NCI-H2081 treated with DMSO at 0.1 percent for 48 hours (cell line): ENCODE measurements at regions not wholly inside any gene's neighbourhood (a gene's known extent, or its start where the extent isn't known, plus 50 kb on each side); places are given as distances from the start of the nearest gene placed in this dataset.

Source experiments
- DNase-seq: peaks from one replicate; lab custom pipeline; 2025; lab: John Stamatoyannopoulos, UW

DNA sequence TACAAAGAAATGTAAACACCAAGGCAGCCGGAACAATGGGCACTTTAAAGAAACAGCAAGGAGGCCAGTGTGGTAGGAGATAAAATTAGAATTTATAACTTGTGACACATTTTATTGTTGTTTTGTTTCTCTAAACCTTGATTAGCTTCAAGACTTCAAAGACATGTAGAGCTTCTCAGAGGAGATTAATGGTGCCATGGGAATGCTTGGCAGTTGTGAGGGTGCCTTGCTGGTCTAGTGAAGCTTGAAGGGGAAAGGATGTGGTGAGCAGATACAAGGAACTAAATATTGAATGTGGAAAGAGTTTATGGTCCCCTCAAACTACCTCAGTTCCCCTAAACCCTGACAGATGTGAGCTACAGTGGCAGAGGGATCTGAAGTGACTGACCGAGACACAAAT is 322.4 kb upstream of the ADAMTS16 start:
- DNase-seq: no peak

DNA sequence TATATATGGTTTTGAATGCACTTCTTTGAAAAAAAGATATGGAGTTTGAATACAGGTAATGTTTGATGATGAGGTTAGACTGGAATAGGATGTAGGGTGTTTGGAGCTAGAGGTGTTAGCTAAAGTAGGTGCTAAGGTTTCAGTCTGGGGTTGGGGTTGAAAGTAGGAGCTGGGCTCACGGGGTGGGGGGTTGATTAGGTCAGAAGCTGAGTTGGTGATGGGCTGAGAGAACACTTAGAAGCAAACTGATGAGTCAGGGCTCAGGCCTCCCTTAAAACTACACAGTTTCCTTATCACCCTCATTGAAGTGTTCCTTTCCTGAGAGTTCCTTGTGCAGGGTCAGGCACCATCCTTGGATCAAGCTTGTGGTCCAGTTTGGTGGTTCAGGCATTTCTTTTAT is 308.8 kb upstream of the ADAMTS16 start:
- no peak for DNase-seq

GRCh38 chr5:4832471-4832870 is 307.7 kb upstream of the ADAMTS16 start:
- no peak for DNase-seq

GRCh38 chr5:4833104-4833738 is 306.9 kb upstream of the ADAMTS16 start:
- no peak for DNase-seq

DNA sequence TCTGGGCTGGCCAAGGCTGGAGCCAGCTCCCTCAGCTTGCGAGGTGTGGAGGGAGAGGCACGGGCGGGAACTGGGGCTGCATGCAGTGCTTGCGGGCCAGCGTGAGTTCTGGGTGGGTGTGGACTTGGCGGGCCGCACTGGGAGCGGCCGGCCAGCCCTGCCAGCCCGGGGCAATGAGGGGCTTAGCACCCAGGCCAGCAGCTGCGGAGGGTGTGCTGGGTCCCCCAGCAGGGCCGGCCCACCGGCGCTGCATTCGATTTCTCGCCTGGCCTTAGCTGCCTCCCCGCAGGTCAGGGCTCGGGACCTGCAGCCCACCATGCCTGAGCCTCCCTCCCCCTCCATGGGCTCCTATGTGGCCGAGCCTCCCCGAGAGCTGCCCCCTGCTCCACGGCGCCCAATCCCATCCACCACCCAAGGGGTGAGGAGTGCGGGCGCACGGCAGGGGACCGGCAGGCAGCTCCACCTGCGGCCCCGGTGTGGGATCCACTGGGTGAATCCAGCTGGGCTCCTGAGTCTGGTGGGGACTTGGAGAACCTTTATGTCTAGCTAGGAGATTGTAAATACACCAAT is 302.6 kb upstream of the ADAMTS16 start:
- no peak for DNase-seq

DNA sequence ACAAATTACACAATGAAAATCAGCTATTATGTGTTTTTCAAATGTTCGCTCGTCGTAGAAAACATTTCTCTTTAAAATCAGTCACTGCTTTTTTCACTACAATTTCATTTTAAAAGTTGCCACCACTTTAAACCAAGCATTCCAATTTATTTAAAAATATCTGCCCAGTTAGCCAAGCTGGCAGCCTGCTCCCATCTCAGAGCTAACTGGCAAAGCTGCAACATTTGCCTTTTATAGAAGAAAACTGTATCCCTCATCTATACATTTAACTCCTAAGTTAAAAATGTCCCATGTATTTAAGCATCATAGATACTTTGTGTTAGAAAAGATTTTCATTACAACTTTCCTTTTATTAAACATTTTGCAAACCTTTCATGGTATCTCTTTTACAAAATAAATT is 294.9 kb upstream of the ADAMTS16 start:
- no peak for DNase-seq

GRCh38 chr5:4847766-4848165 is 292.4 kb upstream of the ADAMTS16 start:
- no peak for DNase-seq

GRCh38 chr5:4855036-4855435 is 285.1 kb upstream of the ADAMTS16 start:
- DNase-seq: no peak

DNA sequence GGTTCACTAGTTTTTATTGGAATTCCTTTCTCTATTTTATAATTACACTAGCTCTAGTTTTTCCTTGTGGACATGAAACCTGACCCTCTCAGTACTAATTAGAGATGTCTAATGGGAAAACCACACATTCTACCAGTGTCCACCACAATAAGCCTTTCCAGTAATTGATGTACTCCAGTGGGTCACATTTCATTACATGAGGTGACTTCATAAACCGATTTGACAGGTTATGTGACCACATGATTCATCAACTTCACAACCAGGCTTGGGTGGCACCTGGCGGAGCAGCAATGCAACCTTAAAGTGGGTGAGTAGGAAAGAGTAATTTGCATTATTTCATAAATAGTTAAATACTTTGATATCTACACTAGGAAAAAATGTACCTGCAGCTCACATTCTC is 284.2 kb upstream of the ADAMTS16 start:
- no peak for DNase-seq

DNA sequence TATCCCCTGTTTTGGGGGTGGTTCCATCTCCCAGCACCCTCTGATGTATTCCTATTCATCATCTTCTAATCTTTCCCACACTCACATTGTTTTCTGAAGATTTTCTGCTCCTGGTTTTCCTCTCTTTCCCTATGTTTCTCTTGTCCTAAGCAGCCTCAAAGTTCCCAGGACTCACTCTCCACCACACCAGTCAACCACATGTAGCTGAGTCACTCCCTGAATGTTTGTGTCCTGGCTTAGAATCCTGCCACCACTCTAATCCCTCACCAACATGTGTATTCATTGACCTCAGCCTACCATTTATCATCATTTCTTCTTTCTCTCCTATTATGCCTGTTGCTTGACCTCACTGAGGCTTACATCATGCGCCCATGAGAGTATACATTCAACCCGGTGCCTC is 282.4 kb upstream of the ADAMTS16 start:
- no peak for DNase-seq

GRCh38 chr5:4859500-4860235 is 280.5 kb upstream of the ADAMTS16 start:
- DNase-seq: no peak

DNA sequence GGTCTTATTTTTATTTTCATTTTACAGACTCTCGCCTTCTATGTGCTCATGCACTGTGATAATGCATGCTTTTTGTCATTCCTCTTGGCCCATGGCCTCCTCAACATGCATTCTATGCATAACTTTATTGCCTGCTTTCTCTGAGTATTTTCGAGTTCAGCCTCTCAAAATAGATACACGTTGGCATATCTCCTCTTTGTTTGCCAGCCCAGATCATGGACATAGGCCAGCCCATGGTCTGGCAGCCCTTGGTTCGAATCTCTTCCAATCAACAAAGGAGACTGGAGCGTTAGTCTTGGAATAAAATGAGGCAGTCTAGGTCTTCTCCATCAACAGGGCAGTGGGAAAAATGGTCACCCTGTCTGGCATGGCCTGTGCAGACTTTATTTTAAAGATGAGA is 279.5 kb upstream of the ADAMTS16 start:
- no peak for DNase-seq

- peak; percentile 24 for DNase-seq
These were observed 277.6 kb upstream of the ADAMTS16 start for GRCh38 chr5:4862500-4862899.

DNA sequence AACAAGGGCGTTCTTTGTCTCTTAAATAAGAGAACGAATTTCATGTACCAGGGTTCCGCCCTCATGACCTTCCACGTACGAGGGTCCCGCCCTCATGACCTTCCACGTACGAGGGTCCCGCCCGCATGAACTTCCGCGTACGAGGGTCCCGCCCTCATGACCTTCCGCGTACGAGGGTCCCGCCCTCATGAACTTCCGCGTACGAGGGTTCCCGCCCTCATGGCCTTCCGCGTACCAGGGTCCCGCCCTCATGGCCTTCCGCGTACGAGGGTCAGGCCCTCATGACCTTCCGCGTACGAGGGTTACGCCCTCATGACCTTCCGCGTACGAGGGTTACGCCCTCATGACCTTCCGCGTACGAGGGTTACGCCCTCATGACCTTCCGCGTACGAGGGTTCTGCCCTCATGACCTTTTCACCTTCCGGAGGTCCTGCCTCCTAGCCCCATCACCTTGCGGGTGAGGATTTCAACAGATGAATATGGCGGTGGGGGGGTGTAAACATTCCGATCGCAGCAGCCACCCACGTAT is 273.9 kb upstream of the ADAMTS16 start:
- DNase-seq: no peak

GRCh38 chr5:4866817-4867216 is 273.3 kb upstream of the ADAMTS16 start:
- DNase-seq: no peak

DNA sequence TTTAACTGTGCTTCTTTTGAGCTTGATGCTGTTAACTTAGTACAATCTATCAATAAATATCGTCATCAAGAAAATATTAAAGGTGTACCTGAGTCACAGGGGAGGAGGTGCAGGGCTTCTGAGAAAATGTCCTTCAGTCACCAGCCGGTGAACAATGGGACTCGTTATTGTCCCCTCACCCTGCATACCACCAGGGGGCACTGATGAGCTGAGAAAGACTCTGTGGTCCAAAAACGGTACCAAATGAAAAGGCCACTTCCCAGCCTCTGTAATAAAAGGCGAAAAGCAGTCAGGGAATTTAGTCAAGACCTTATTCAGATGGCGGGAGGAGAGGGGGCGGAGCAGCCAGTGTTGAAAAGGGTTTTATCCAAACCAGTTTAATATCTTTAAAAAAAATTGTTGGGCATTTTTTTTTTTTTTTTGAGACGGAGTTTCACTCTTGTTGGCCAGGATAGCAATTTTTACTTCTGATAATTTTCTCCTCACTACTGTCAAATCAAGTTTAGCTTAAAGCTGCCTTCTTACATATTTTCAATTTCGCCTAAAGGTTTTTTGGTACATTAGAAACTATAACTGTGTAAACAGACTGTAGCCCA is 271.9 kb upstream of the ADAMTS16 start:
- DNase-seq: no peak

DNA sequence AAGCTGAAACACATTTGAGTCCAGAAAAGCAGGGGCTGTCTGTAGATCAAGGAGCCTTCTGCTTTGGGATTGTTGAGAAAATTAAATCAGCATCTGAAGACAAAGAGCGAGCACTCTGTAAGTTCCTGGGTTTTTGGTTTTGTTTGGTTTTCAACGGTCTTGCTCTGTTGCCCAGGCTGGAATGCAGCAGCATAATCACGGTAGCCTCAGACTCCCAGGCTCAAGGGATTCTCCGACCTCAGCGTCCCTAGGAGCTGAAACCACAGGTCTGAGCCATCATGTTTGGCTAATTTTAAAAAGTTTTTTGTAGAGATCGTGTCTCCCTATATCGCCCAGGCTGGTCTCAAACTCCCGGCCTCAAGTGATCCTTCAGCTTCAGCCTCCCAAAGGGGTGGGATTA is 266.5 kb upstream of the ADAMTS16 start:
- no peak for DNase-seq

GRCh38 chr5:4874097-4874496 is 266.0 kb upstream of the ADAMTS16 start:
- no peak for DNase-seq

- no peak for DNase-seq
These were observed 264.2 kb upstream of the ADAMTS16 start for GRCh38 chr5:4875942-4876341.

- no peak for DNase-seq
These were observed 263.3 kb upstream of the ADAMTS16 start for GRCh38 chr5:4876804-4877203.

DNA sequence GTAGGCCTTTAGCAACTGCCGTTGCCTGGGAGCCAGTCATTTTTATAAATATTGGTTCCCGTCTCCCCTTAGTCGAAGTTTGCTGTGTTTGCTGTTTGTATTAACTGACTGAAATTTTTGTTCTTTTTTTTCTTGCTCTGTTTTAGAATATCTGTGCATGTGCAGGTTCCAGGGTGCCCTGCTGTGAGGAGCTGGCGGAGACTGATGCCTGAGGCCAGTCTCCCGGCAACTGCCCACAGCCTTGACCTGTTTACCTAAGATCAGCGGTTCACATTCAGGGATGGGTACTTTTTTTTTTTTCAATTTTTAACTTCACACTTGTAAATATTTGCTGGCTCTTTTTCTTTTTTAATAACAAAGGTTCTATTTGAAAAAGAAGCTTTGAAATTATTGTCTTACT is 262.6 kb upstream of the ADAMTS16 start:
- no peak for DNase-seq

DNA sequence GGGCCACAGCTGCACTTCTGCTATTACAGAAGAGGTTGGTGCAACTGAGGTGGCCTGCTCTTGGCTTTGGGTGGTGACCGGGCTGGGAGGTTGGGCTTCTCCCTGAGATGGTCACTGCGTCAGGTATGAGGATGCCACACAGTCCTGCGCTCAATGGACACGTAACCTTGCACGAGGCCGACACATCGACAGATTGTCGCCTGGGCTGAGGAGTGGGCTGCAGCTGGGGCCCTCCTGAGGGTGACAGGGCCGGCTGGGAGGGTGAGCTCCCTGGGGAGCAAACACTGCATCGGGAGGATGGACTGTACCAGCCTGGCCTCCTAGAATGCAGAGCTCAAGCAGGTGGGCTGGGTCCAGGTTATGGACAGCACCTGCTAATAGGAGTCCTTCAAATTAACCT is 261.1 kb upstream of the ADAMTS16 start:
- no peak for DNase-seq

- DNase-seq: peak; percentile 10
These were observed 260.3 kb upstream of the ADAMTS16 start for GRCh38 chr5:4879693-4880303.
